GM12891 (cell line): ENCODE measurements at regions not wholly inside any gene's neighbourhood (a gene's known extent, or its start where the extent isn't known, plus 50 kb on each side); places are given as distances from the start of the nearest gene placed in this dataset.
"Not testable (repeated sequence)": the region's sequence is repeated elsewhere in the genome, so short reads cannot be mapped to it uniquely, and the experiment has no call there.

Experiments
- DNase-seq: peaks from one replicate; pipeline ENCODE4 v3.0.0; 2011; ENCODE audit warnings: low spot score; ENCODE audit not compliant: insufficient read length
- FAIRE-seq: peaks from 2 replicates; lab custom pipeline; 2011; peaks lifted over from hg19 to GRCh38; lab: Jason Lieb, UNC
- PAX5 ChIP-seq: IDR thresholded peaks from 2 replicates; pipeline ENCODE4 v1.6.1; 2011; ENCODE audit warnings: low read length, moderate library complexity, mild to moderate bottlenecking; ENCODE audit not compliant: insufficient read depth, severe bottlenecking
- POLR2A ChIP-seq: IDR thresholded peaks from 2 replicates; pipeline ENCODE4 v1.6.1; 2011; ENCODE audit warnings: low read depth, low read length, control low read depth
- POLR2AphosphoS5 ChIP-seq: IDR thresholded peaks from 2 replicates; pipeline ENCODE4 v1.6.1; 2011; ENCODE audit warnings: low read depth, low read length, control low read depth
- POU2F2 ChIP-seq: IDR thresholded peaks from 2 replicates; pipeline ENCODE4 v1.6.1; 2011; ENCODE audit warnings: low read depth, mild to moderate bottlenecking, control low read depth, low read length, moderate library complexity
- SPI1 ChIP-seq: IDR thresholded peaks from 2 replicates; pipeline ENCODE4 v1.6.1; 2011; ENCODE audit warnings: low read depth, low read length, control low read depth
- TAF1 ChIP-seq: IDR thresholded peaks from 2 replicates; pipeline ENCODE4 v1.6.1; 2011; ENCODE audit warnings: low read depth, low read length, control low read depth

DNA sequence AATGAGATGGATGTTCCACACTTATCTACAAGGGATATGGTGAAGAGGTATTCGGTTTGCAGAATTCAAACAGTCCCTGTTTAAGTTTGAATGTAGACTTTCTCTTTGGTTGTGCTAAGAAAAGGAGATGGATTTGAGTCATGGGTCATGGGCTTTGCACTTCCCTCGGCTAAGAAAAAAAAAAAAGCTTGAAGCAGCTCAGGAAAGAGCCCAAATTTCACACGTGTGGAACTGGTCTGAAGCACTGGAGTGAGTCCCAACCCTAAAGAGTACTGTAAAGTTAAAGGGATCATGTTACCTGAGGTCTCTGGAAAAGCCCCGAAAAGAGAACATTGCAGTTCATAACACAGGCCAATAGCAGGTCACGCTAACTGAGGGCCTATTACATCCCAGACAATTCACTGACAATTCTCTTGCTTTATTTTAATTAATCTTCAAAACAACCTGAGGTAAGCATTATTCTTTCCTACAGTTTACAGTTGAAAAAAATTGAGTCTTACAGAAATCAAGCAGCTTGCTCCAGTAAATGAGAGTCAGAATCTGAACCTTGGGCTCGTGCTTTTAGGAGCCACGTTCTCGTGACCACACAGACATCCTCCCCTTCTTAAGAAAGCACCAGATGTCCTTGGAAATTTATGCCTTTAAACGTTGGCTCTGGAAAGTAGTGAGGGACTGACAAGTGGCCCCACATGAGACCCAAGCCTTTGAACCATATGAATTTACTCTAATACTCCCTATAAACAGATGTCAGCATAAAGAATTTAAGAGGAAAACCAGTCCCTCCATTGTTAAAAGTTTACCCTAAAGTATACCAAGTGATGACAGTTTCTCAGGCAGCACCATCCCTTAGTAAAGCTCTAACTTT is 89.3 kb downstream of the MAD2L1 start:
- FAIRE-seq (no peak), DNase-seq (no peak)
- TF ChIP-seq PAX5 (no peak), POLR2AphosphoS5 (no peak), POLR2A (no peak), TAF1 (no peak)

DNA sequence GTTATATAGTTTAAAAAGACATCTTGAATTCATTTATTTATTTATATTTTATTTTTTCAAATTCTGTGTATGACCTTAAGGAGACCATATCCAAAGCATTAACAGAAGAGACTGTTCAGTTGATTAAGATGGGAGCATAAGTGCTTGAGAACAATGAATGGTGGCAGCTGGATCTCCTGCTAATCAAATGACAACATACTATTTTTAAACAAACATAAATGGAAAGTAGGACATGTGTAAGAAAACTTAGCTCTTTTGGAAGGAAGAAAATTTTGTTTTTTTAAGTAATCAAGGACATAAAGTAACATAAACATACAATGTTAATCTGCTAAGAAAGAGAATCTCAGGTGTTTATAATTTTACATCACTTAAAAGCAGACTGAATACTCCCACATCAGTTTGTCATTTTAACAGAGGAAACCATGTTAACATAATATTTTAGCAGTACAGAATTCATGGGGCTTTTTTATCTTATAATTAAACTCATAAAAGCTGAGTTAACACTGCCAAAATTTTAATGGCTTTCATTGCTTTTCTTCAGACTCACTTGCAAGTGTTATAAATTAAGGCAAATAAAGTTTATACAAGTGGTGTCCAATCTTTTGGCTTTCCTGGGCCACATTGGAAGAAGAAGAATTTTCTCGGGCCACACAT is 95.1 kb downstream of the MAD2L1 start:
- TF ChIP-seq POLR2AphosphoS5 = no peak
- no peak for TF ChIP-seq TAF1
- no peak for TF ChIP-seq POU2F2
- no peak for TF ChIP-seq POLR2A
- no peak for TF ChIP-seq PAX5
- no peak for TF ChIP-seq SPI1
- DNase-seq (no peak), FAIRE-seq (no peak)

- FAIRE-seq = no peak
- no peak for DNase-seq
- TF ChIP-seq POLR2AphosphoS5 (no peak), POU2F2 (no peak), POLR2A (no peak), SPI1 (no peak), PAX5 (no peak), TAF1 (no peak)
These were observed 104.0 kb downstream of the MAD2L1 start for GRCh38 chr4:119962631-119963030.

DNA sequence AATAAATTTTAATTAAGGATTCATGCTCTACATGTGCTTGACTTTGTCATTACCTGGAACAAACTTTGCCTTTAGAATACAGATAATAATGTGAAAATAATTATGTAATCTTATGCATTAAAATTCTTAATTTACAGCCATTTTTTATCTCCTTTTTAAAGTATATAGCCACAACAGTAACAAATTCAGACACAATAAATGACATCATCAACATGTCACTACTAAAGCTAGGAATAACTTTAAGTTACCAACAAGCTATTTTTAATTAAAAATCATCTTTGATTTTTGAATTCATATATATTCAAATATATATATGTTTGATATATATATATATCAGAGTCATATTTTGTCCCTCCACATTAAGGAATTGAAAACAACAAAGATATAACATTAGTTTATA is 107.7 kb downstream of the MAD2L1 start:
- DNase-seq (no peak), FAIRE-seq (no peak)
- no peak for TF ChIP-seq SPI1
- no peak for TF ChIP-seq POLR2AphosphoS5
- TF ChIP-seq TAF1 = no peak
- TF ChIP-seq POLR2A = no peak
- no peak for TF ChIP-seq PAX5
- TF ChIP-seq POU2F2 = no peak

DNA sequence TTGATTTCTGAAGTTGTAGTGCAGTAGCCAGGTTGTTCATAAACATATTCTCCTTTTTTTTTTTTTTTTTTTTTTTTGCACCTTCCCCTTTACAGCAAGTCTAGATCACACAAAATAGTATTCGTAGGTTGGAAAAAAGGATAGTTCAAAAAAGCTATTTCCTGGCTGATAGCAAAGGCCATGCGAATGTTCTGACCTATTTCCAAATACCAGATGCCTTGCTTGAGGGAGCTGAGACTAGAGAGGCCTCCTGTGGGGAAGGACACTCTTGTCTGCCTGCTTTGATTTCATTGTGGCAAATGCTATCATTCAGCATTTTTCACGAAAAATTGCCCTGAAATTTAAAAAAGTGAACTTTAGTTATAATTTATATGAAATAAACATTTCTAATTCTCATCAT is 111.4 kb downstream of the MAD2L1 start:
- FAIRE-seq (no peak), DNase-seq (no peak)
- TF ChIP-seq POLR2A (no peak), PAX5 (no peak), SPI1 (no peak), POLR2AphosphoS5 (no peak), TAF1 (no peak), POU2F2 (no peak)

- DNase-seq, FAIRE-seq: not testable (repeated sequence)
These were observed 112.2 kb downstream of the MAD2L1 start for GRCh38 chr4:119954487-119954886.

- DNase-seq (no peak), FAIRE-seq (no peak)
- TF ChIP-seq POU2F2 (no peak), POLR2A (no peak), PAX5 (no peak), SPI1 (no peak), TAF1 (no peak), POLR2AphosphoS5 (no peak)
These were observed 120.3 kb downstream of the MAD2L1 start for GRCh38 chr4:119946359-119946758.

DNA sequence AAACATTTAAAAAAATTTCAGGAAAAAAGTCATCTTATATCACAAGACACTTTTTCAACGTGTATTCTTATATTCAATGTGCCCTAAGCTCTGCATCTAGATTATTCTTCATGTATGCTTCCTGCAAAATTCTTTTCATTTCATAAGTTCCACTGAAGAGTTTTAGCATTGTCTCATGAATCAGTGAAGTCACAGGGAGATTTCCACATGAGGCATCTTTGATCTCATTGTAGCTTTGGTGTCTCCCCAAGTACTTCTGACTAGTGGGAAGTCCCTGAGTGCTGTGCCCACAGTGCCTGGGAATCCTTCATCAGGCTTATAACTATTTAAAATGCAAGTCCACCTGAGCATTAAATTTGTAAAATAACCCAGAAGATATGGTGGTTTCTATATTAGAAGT is 123.8 kb downstream of the MAD2L1 start:
- no peak for DNase-seq
- no peak for FAIRE-seq
- TF ChIP-seq PAX5 = no peak
- TF ChIP-seq POLR2AphosphoS5 = no peak
- TF ChIP-seq SPI1 = no peak
- TF ChIP-seq TAF1 = no peak
- TF ChIP-seq POLR2A = no peak
- TF ChIP-seq POU2F2 = no peak

- FAIRE-seq = no peak
- no peak for TF ChIP-seq PAX5
- no peak for TF ChIP-seq POU2F2
- TF ChIP-seq TAF1 = no peak
- no peak for TF ChIP-seq POLR2A
- TF ChIP-seq SPI1 = no peak
- TF ChIP-seq POLR2AphosphoS5 = no peak
- no peak for DNase-seq
These were observed 126.1 kb downstream of the MAD2L1 start for GRCh38 chr4:119940557-119940956.

GRCh38 chr4:119939071-119939995 is 127.3 kb downstream of the MAD2L1 start:
- FAIRE-seq (no peak), DNase-seq (no peak)
- TF ChIP-seq POU2F2 (no peak), POLR2A (no peak), TAF1 (no peak), PAX5 (no peak), SPI1 (no peak), POLR2AphosphoS5 (no peak)
